Astrocyte of the spinal cord (primary cell): ENCODE measurements at regions not wholly inside any gene's neighbourhood (a gene's known extent, or its start where the extent isn't known, plus 50 kb on each side); places are given as distances from the start of the nearest gene placed in this dataset.

Experiments used
- DNase-seq: peaks from one replicate; pipeline ENCODE4 v3.0.0; 2011; ENCODE audit warnings: low read depth, low spot score
- H3K4me3 ChIP-seq: 2 replicates; pipeline ENCODE4 v1.5.1; 2011; ENCODE audit warnings: low read depth, mild to moderate bottlenecking, low read length, moderate library complexity
- in situ Hi-C: cut with HindIII; loops from 2 replicates; pipeline ENCODE4 v1.10.0; 2017; ENCODE audit warnings: low sequenced_read_pairs
- TF ChIP-seq, protein P1 (sequence below): IDR thresholded peaks from 2 replicates; pipeline ENCODE4 v1.5.1; 2012; ENCODE audit warnings: low read depth, mild to moderate bottlenecking, low read length, inconsistent platforms

DNA sequence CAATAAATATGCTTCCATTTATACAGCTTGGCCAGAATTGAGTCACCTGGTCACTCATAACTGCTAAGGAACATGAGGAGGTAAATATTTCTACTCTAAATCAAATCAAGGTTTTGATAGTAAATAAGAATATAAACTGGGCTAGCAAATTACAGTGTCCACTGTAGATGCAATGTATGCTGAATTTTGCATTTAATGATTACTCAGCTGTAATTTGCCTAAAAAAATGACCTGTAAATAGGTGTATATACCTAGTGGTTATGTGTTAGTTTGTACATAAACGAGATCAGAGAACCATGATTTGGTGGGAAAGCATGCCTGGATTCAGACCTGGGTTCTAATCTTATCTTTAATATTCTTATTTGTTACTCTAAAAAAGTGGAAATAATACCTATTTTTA, 76.6 kb upstream of the CNTN1 start:
- in situ Hi-C loops: no loop called here
- no peak for DNase-seq
- TF ChIP-seq, protein P1, sequence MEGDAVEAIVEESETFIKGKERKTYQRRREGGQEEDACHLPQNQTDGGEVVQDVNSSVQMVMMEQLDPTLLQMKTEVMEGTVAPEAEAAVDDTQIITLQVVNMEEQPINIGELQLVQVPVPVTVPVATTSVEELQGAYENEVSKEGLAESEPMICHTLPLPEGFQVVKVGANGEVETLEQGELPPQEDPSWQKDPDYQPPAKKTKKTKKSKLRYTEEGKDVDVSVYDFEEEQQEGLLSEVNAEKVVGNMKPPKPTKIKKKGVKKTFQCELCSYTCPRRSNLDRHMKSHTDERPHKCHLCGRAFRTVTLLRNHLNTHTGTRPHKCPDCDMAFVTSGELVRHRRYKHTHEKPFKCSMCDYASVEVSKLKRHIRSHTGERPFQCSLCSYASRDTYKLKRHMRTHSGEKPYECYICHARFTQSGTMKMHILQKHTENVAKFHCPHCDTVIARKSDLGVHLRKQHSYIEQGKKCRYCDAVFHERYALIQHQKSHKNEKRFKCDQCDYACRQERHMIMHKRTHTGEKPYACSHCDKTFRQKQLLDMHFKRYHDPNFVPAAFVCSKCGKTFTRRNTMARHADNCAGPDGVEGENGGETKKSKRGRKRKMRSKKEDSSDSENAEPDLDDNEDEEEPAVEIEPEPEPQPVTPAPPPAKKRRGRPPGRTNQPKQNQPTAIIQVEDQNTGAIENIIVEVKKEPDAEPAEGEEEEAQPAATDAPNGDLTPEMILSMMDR: no peak
- no peak overlapping the region for H3K4me3 ChIP-seq

- in situ Hi-C loops: no loop called here
- H3K4me3 ChIP-seq: no peak overlapping the region
- DNase-seq: no peak
- TF ChIP-seq, protein P1: no peak
Observed at GRCh38 chr12:40616383-40616915, 75.8 kb upstream of the CNTN1 start.

DNA sequence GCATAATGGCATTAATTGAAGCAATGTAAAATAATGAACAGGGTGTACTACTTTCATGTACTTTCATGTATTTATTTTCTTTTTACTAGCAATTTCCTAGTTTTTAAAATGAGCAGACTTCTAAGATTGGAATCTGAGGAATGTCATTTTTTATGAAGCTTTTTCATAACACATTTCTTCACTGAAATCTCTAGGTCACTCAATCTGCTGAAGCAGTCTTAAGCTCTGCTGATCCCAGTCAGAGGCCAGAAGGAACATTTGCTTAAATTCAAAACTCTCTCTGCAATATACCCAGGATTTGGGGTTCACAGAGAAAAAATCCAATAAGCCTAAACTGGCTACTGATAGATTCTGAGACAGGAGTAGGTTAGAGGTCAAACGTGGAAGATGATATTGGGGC, 73.6 kb upstream of the CNTN1 start:
- H3K4me3 ChIP-seq: no peak overlapping the region
- TF ChIP-seq, protein P1: no peak
- in situ Hi-C loops: no loop called here
- DNase-seq: no peak

- no peak for DNase-seq
- TF ChIP-seq, protein P1: no peak
- H3K4me3 ChIP-seq: no peak overlapping the region
- in situ Hi-C loops: no loop called here
Observed at GRCh38 chr12:40620564-40621019, 71.6 kb upstream of the CNTN1 start.

- peak; percentile 59 for DNase-seq
- in situ Hi-C loops: no loop called here
- H3K4me3 ChIP-seq: no peak overlapping the region
- TF ChIP-seq, protein P1: peak; percentile 69
Observed at GRCh38 chr12:40622246-40622838, 69.9 kb upstream of the CNTN1 start.

DNA sequence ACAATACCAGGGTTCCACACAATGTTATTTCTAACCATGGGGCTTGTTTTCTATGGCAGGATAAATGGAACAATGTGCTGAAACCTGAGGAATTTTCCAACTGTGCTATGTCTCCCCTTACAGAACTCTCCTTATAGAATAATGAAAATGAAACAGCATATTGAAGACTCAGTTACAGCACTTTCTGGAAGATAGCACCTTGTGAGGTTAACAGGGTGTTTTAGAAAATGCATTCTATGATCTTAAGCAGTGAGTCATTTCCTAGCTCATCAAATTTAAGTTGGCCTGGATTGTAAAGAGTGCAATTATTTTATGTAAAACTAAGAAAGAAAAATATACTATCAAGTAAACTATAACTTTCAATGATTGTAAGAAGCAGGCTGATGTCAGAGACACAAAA, 60.1 kb upstream of the CNTN1 start:
- H3K4me3 ChIP-seq: no peak overlapping the region
- in situ Hi-C loops: no loop called here
- DNase-seq: no peak
- TF ChIP-seq, protein P1: no peak

- TF ChIP-seq, protein P1: no peak
- in situ Hi-C loops: no loop called here
- H3K4me3 ChIP-seq: no peak overlapping the region
- DNase-seq: no peak
Observed at GRCh38 chr12:40632933-40633332, 59.3 kb upstream of the CNTN1 start.
